ENCODE measurements at regions not wholly inside any gene's neighbourhood (a gene's known extent, or its start where the extent isn't known, plus 50 kb on each side); places are given as distances from the start of the nearest gene placed in this dataset.

GRCh38 chr10:61285749-61286148, 167.4 kb downstream of the TMEM26 start:
- no peak for TF ChIP-seq CTCF (IDR thresholded peaks at IDR 0.05; ENCODE audit: low read depth, low read length, missing input control)
- TF ChIP-seq RAD21 (IDR thresholded peaks at IDR 0.05): no peak
- TF ChIP-seq EGR1 (IDR thresholded peaks at IDR 0.05; ENCODE audit: low read depth in 2 of 2): no peak
- no peak for TF ChIP-seq TAF1 (conservative IDR thresholded peaks at IDR 0.05)
- TF ChIP-seq REST (IDR thresholded peaks at IDR 0.05): no peak

All from liver (tissue), 3 donors.